ENCODE measurements at regions not wholly inside any gene's neighbourhood (a gene's known extent, or its start where the extent isn't known, plus 50 kb on each side); places are given as distances from the start of the nearest gene placed in this dataset.
A peak's percentile ranks its signal among the peaks of the same experiment; 100 is the strongest.

DNA sequence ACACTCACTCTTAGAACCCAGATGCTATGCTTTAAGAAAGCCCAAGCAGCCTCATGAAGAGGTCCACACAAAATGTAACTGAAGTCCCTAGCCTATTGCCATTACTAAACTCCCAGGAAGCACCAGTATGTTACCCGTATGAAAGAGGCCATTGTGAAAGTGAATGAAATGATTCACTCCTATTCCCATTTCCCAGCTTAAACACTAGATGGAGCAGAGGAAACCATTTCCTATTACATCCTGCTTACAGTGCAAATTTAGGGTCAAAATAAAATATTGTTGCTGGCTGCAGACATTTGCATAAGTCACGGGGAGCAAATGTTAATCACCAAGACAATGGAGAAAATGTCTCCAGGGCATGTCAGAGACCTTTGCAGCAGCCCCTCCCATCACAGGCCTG lies 989.7 kb upstream of the CRIM1 start:
- no peak for FAIRE-seq
- DNase-seq (ENCODE audit: low spot score) = peak; percentile 17

- no peak for DNase-seq (ENCODE audit: low spot score)
- FAIRE-seq = no peak
These were observed 999.2 kb upstream of the CRIM1 start for GRCh38 chr2:35356332-35356731.

GRCh38 chr2:35355056-35355455 lies 1000.5 kb upstream of the CRIM1 start:
- DNase-seq (ENCODE audit: low spot score) (no peak), FAIRE-seq (no peak)

DNA sequence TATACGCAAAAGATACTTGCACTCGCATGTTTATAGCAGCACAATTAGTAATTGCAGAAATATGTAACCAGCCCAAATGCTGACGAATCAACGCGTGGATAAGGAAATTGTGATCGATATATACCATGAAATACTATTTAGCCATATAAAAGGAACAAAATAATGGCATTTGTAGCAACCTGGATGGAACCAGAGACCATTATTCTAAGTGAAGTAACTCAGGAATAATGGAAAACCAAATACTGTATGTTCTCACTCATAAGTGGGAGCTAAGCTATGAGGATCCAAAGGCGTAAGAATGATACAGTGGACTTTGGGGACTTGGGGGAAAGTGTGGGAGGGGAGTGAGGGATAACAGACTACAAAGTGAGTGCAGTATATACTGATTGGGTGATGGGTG lies 1008.0 kb upstream of the CRIM1 start:
- DNase-seq (ENCODE audit: low spot score) (no peak), FAIRE-seq (no peak)

DNA sequence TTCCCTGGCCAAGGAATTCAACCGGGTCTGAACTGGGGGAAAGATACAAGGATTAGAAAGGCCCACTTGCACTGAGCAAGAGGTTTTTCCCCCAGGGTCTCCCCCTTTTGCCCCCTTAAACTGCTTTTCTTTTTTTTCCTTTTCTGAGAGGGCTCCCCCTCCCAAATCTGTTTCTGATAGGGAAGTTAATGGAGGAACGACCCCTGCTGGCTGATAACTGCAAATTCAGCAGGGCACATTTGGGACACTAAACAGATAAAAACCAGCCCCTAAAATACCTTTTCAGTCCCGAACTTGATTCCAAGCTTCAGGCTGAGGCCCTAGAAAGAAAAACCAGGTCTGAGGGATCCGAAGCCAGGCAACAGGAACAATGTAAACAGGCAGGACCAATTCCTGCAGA lies 1012.4 kb upstream of the CRIM1 start:
- no peak for FAIRE-seq
- DNase-seq (ENCODE audit: low spot score) = no peak

- no peak for DNase-seq (ENCODE audit: low spot score)
- FAIRE-seq = no peak
These were observed 1016.4 kb upstream of the CRIM1 start for GRCh38 chr2:35339211-35339610.

- FAIRE-seq (no peak), DNase-seq (ENCODE audit: low spot score) (no peak)
These were observed 1017.7 kb upstream of the CRIM1 start for GRCh38 chr2:35337922-35338321.

GRCh38 chr2:35314049-35314448 lies 1041.5 kb upstream of the CRIM1 start:
- no peak for FAIRE-seq
- DNase-seq (ENCODE audit: low spot score) = no peak

DNA sequence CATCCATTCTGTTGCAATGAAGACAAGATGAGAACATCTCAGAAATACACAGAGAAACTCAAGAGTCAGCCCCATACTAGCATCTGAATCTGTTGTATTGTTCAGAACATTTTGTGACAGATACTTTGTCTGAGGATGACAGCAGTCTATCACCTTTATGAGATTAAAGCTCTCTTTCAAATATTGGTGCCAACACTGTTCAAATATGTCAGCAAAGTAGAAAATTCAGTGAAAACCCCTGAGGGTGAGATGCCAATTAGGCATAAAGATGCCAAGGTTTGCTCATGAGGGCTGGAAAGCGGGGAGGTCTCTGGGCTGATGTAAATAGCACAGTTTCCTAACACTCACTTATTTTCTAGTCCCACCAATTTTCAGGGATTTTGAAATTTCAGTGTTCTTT lies 1054.2 kb upstream of the CRIM1 start:
- DNase-seq (ENCODE audit: low spot score) (no peak), FAIRE-seq (no peak)

DNA sequence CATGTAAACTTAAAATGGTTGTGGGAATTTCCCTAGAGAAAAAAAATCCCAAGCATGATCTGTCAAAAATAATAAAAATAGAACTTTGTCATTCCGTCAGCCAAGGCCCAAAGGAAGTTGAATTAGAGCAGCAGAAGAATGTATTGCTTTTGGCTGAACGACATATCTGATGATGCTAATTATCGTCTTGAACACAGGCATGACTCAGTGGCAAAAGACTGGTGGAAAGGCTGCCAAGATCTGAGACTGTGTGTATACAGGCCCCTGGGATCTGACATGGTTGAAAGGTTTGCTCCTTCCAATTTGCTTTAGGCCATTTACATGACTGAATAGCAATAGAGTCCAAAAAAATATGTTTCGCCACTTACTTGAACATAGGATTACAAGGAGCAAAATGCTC lies 1057.1 kb upstream of the CRIM1 start:
- FAIRE-seq (no peak), DNase-seq (ENCODE audit: low spot score) (no peak)

DNA sequence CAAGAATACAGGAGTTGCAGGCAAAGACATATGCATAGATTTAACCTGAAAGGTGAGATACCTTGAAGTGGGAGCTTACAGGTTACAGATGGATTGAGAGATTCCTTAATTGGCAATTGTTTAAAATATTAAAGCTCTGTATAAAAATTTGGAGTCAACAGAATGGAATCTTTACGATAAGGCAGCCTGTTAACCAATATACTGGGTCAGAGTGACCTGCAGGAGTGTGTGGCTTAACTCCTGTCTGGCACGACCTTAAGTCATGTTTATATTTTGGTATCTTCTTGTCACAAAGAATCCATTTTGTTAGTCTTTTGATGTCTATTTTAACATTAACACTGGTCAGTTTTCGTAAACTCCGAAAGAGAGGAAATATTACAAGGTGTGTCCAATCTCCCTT lies 1058.2 kb upstream of the CRIM1 start:
- DNase-seq (ENCODE audit: low spot score) = no peak
- FAIRE-seq = no peak

- no peak for FAIRE-seq
- DNase-seq (ENCODE audit: low spot score) = no peak
These were observed 1060.8 kb upstream of the CRIM1 start for GRCh38 chr2:35294636-35295263.

- FAIRE-seq = no peak
- DNase-seq (ENCODE audit: low spot score) = no peak
These were observed 1062.3 kb upstream of the CRIM1 start for GRCh38 chr2:35293261-35293660.

DNA sequence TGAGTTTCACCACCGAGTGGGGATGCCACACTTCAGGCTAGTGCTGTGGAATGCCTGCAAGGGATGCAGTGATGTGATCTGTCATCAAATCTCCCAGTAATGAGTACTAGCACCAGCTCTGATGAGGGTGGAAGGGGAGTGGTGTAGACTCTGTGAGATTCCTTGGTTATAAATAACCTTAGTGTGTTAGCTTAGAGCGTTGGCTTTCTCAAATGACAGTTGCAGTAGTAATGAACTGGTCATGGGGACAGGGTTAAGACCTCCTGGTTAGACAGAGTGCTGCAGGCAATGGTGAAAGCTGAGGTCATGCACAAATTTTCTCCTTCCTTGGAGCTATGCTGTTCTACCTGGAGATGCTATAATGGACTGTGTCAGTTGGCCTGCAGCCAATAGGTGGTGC lies 1063.4 kb upstream of the CRIM1 start:
- DNase-seq (ENCODE audit: low spot score) (no peak), FAIRE-seq (no peak)

DNA sequence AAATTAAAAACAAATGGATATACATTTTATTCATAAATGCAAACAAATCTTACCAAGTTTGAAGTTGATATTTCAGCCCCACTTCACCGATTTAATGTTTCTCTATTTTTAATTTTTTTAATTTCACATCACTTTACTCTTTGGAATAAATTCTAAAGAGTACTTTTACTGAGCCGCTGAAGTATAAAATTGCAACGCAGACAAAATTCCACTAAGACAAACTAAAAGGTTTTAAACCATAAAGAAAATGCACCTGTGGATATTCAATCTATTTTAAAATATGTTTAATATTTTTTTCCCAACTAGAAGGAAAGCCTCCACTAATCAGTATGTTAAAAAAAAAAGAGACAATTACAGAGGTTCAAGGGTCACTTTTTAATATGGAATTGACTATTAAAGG lies 1073.9 kb upstream of the CRIM1 start:
- FAIRE-seq (no peak), DNase-seq (ENCODE audit: low spot score) (no peak)

GRCh38 chr2:35255826-35256225 lies 1099.8 kb upstream of the CRIM1 start:
- DNase-seq (ENCODE audit: low spot score) = no peak
- FAIRE-seq = no peak

DNA sequence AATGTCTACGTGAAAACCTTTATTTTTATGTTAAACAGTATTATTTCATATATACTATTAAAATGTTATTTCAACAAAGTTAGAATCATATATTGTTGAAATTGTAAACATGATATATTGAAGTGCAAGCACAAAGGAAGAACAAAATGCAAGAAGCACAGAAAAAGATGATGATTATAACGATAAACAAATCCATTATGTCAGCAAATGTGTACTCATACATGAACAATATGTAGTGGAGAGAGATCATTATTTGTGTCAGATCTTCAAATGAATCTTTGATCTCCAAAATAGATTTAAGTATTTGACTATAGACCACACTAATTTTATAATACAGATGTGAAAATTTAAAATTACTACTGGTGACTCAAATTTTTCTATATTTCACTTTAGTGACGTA lies 1104.4 kb upstream of the CRIM1 start:
- DNase-seq (ENCODE audit: low spot score) = no peak
- no peak for FAIRE-seq

DNA sequence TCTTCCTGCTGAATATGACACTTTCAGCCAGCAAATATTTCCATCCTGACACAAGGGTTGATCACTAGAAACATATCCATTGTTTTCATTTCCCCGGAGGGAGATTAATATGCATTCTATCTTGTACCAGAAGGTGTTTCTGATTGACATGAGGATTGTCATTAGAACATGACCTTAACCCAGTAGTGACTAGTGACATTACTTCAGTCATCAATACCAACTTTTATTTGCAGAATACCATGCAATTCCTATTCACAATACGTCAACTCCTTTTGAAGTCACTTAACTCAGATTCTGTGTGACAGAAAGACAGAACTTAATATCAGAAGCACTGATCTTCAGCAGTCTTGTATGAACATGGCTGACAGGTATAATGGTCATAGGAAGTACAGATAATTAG lies 1108.9 kb upstream of the CRIM1 start:
- FAIRE-seq (no peak), DNase-seq (ENCODE audit: low spot score) (no peak)

DNA sequence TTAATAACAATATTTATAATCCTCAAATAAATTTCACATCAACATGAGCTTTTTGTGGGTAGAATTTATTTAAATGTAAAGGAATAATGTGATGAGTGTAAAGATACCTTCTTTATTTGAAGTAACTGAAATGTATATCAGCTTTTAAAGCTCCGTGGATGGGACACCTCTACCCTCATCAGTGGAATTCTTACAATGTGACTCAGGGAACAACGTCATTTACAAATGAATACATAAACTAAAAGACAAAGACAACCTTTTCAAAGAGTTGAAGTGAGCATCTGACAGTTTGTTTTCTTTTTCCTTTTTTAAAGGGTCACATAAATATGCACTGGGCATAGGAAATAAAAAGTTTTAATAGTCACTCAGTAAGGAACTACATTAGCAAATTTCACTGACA lies 1127.0 kb upstream of the CRIM1 start:
- FAIRE-seq (no peak), DNase-seq (ENCODE audit: low spot score) (no peak)

DNA sequence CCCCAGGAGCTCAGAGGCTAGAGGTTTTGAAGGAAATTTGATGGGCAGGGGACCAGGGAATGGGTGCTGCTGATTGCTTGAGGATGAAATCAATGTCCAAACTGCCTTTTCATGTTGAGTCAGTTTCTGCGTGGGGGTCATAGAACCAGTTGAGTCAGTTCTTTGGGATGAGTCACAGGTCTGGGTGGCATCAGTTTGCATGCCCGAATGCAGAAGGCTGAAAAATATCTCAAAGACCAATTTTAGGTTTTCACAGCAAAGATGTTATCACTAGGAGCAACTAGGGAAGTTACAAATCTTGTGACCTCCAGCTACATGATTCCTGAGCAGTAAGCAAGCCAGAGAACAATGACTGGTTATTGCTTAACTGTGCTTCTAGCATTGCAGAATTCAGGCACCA lies 1135.1 kb upstream of the CRIM1 start:
- FAIRE-seq (peak; percentile 40), DNase-seq (ENCODE audit: low spot score) (peak; percentile 26)

GRCh38 chr2:35204881-35205280 lies 1150.7 kb upstream of the CRIM1 start:
- FAIRE-seq (no peak), DNase-seq (ENCODE audit: low spot score) (no peak)

DNA sequence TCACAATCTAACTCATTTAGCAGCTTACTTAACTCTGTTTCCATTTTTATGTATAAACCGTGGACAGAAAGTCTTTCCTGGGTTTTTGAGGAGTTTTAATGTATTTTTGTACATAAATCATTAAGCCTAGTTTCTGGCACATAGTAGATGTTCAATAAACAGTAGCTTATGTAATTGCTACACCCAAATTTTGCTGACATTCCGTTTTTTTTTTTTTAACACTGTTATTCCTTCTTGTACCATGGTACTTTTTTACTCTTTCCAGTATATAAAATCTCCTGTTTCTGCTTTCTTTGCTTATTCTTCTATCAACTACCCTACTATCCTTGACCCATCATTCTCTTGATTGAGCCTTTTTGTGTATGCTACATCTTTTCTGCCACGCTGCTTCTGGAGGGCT lies 1151.3 kb upstream of the CRIM1 start:
- no peak for FAIRE-seq
- no peak for DNase-seq (ENCODE audit: low spot score)

DNA sequence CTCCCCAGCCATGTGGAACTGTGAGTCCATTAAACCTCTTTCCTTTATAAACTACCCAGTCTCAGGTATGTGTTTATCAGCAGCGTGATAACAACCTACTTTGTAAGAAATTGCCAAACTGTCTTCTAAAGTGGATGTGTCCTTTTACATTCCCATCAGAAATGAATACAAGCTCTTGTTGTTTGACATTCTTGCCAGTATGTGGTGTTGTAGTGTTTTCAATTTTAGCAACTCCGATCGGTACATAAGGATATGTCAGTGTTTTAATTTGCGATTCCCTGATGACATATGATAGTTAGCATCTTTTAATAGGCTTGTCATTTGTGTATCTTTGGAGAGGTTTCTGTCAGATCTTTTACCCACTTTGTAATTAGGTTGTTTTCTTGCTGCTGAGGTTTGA lies 1156.3 kb upstream of the CRIM1 start:
- DNase-seq (ENCODE audit: low spot score) = peak; percentile 4
- peak; percentile 53 for FAIRE-seq

- DNase-seq (ENCODE audit: low spot score) (no peak), FAIRE-seq (no peak)
These were observed 1169.6 kb upstream of the CRIM1 start for GRCh38 chr2:35185861-35186412.
